GM12872 (cell line): ENCODE measurements at regions not wholly inside any gene's neighbourhood (a gene's known extent, or its start where the extent isn't known, plus 50 kb on each side); places are given as distances from the start of the nearest gene placed in this dataset.
A peak's percentile ranks its signal among the peaks of the same experiment; 100 is the strongest.

Source experiments
- TF ChIP-seq, protein P1 (sequence below): IDR thresholded peaks from 3 replicates; pipeline ENCODE4 v1.5.1; 2011; ENCODE audit warnings: low read depth, mild to moderate bottlenecking, low read length, moderate library complexity; ENCODE audit not compliant: insufficient read depth

- TF ChIP-seq, protein P1, sequence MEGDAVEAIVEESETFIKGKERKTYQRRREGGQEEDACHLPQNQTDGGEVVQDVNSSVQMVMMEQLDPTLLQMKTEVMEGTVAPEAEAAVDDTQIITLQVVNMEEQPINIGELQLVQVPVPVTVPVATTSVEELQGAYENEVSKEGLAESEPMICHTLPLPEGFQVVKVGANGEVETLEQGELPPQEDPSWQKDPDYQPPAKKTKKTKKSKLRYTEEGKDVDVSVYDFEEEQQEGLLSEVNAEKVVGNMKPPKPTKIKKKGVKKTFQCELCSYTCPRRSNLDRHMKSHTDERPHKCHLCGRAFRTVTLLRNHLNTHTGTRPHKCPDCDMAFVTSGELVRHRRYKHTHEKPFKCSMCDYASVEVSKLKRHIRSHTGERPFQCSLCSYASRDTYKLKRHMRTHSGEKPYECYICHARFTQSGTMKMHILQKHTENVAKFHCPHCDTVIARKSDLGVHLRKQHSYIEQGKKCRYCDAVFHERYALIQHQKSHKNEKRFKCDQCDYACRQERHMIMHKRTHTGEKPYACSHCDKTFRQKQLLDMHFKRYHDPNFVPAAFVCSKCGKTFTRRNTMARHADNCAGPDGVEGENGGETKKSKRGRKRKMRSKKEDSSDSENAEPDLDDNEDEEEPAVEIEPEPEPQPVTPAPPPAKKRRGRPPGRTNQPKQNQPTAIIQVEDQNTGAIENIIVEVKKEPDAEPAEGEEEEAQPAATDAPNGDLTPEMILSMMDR, result no peak
These were observed 134.9 kb upstream of the RAD23B start for GRCh38 chr9:107148216-107148615.

GRCh38 chr9:107149756-107150155, 133.3 kb upstream of the RAD23B start:
- TF ChIP-seq, protein P1, result no peak

DNA sequence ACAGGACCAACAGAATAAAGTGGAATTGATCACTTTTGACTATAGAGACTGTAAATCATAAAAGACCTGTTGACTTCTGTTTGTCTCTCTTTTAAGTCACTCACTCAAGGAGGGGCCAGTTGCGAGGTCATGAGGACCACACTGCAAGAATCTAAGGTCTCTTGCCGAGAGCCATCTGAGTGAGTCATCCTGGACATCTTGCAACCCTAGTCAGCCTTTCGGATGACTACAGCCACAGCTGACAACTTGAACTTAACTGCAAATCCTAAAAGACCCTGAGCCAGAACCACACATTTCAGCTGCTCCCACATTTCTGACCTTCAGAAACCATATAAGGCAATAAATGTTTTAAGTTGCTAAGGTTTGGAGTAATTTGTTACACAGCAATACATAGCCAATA, 129.7 kb upstream of the RAD23B start:
- TF ChIP-seq, protein P1, result no peak

GRCh38 chr9:107154291-107154690, 128.8 kb upstream of the RAD23B start:
- TF ChIP-seq, protein P1, result no peak

- TF ChIP-seq, protein P1, result no peak
These were observed 128.3 kb upstream of the RAD23B start for GRCh38 chr9:107154766-107155165.

- TF ChIP-seq, protein P1, result peak; percentile 26; the same call in 1 of the 3 replicates
These were observed 127.7 kb upstream of the RAD23B start for GRCh38 chr9:107155244-107155817.

- TF ChIP-seq, protein P1, result peak; percentile 68
These were observed 124.8 kb upstream of the RAD23B start for GRCh38 chr9:107158321-107158720.
